Kidney epithelial cell (primary cell): ENCODE measurements at regions not wholly inside any gene's neighbourhood (a gene's known extent, or its start where the extent isn't known, plus 50 kb on each side); places are given as distances from the start of the nearest gene placed in this dataset.

ENCODE experiments used
- DNase-seq: peaks from one replicate; pipeline ENCODE4 v3.0.0-alpha.2; 2010; ENCODE audit warnings: low read depth
- H3K27me3 ChIP-seq: 2 replicates; pipeline ENCODE4 v1.6.0; 2011; ENCODE audit warnings: low read length; ENCODE audit not compliant: control insufficient read depth, insufficient read depth
- H3K36me3 ChIP-seq: 2 replicates; pipeline ENCODE4 v1.5.1; 2011; ENCODE audit warnings: low read length; ENCODE audit not compliant: control insufficient read depth, insufficient read depth
- H3K4me3 ChIP-seq: 2 replicates; pipeline ENCODE4 v1.5.1; 2011; ENCODE audit warnings: low read depth, mild to moderate bottlenecking, control low read depth, low read length
- TF ChIP-seq, protein P1 (sequence below): IDR thresholded peaks from 2 replicates; pipeline ENCODE4 v1.5.1; 2011; ENCODE audit warnings: mild to moderate bottlenecking, moderate library complexity, low read length, control low read depth, inconsistent platforms; ENCODE audit not compliant: insufficient read depth, poor library complexity, severe bottlenecking

DNA sequence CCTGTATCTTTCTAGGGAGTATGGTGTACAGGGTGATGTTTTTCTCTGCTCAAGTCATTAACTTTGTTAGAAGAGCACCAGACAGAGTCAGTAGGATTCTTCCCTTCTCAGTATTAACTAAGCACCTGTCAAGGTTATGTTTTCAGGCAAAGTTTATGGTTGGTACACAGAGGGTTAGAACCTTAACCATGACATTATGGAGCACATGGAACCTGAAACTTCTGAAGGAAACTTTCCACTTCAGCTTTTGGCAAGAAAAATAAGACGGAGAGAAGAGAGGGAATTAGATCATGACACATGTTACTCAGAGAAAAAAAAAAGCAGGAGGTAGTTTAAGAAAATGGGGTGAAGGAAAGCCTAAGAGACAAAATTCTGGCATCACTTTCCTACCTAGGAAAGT is 112.9 kb upstream of the PDE7B start:
- TF ChIP-seq, protein P1, sequence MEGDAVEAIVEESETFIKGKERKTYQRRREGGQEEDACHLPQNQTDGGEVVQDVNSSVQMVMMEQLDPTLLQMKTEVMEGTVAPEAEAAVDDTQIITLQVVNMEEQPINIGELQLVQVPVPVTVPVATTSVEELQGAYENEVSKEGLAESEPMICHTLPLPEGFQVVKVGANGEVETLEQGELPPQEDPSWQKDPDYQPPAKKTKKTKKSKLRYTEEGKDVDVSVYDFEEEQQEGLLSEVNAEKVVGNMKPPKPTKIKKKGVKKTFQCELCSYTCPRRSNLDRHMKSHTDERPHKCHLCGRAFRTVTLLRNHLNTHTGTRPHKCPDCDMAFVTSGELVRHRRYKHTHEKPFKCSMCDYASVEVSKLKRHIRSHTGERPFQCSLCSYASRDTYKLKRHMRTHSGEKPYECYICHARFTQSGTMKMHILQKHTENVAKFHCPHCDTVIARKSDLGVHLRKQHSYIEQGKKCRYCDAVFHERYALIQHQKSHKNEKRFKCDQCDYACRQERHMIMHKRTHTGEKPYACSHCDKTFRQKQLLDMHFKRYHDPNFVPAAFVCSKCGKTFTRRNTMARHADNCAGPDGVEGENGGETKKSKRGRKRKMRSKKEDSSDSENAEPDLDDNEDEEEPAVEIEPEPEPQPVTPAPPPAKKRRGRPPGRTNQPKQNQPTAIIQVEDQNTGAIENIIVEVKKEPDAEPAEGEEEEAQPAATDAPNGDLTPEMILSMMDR: no peak
- no peak overlapping the region for H3K4me3 ChIP-seq
- no peaks in the 10 kb centered on the region for H3K36me3 ChIP-seq
- DNase-seq: no peak
- no peaks in the 10 kb centered on the region for H3K27me3 ChIP-seq

DNA sequence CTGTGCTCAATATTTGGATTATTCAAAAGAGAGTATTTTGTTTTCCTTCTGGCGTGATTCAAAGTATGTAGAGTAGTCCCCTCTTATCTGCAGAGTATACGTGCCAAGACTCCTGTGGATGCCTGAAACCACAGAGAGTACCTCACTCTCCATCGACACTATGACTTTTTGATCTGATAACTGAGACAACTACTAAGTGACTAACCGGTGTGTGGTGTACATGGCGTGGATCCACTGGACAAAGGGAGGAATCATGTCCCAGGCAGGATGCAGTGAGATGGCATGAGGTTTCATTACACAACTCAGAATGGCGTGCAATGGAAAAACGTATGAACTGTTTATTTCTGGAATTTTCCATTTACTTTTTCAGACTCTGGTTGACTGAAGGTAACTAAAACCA is 112.2 kb upstream of the PDE7B start:
- no peak for DNase-seq
- no peaks in the 10 kb centered on the region for H3K36me3 ChIP-seq
- no peaks in the 10 kb centered on the region for H3K27me3 ChIP-seq
- TF ChIP-seq, protein P1: no peak
- H3K4me3 ChIP-seq: no peak overlapping the region

DNA sequence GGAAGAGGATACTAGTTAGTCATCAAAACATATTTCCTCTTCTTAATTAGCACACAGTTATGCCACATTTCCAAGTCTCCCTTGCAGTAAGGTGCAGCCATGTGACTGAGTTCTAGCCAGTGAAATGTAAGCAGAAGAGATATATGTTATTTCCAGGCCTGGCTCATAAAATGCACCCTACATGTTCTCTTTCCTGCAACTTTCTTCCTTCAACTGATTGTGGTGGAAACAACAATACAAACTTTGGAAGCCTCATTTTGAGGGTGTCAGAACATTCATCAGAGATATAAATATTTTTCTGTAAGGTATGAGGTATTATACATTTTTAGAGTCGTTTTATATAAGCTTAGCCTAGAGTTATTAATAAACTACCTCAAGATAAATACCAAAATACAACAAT is 110.9 kb upstream of the PDE7B start:
- H3K36me3 ChIP-seq: no peaks in the 10 kb centered on the region
- no peak for DNase-seq
- no peaks in the 10 kb centered on the region for H3K27me3 ChIP-seq
- TF ChIP-seq, protein P1: no peak
- no peak overlapping the region for H3K4me3 ChIP-seq

DNA sequence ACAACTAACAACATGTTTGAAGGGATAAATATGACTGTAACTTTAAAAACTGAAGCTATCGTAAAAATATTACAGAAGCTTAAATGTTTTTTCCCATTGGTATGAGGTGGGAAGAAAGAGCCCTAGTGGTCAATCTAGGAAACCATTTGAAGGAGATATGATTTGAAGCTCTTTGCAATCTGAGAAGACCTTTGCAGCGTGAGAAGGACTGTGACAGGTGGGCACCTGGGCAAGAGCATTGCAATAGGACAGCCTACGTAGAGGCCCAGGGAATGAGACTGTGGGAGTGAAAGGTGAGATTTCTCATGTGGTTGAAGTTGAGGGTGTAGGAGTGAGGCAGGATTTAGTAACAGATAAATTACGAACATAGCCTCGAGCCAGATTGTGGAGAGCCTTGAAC is 108.0 kb upstream of the PDE7B start:
- Histone ChIP-seq H3K27me3 (no peaks in the 10 kb centered on the region), H3K4me3 (no peak overlapping the region), H3K36me3 (no peaks in the 10 kb centered on the region)
- DNase-seq: no peak
- TF ChIP-seq, protein P1: no peak

DNA sequence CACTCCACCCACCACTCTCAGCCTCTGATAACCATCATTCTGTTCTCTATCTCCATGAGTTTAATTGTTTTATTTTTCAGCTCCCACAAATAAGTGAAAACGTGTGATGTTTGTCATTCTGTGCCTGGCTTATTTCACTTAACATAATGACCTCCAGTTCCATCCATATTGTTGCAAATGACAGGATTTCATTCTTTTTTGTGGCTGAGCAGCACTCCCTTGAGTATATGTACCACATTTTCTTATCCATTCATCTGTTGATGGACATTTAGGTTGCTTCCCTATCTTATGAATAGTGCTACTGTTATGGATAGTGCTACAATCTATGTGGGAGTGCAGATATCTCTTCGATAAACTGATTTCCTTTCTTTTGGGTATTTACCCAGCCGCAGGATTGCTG is 103.3 kb upstream of the PDE7B start:
- Histone ChIP-seq H3K36me3 (no peaks in the 10 kb centered on the region), H3K4me3 (no peak overlapping the region), H3K27me3 (no peaks in the 10 kb centered on the region)
- DNase-seq: no peak
- TF ChIP-seq, protein P1: no peak

DNA sequence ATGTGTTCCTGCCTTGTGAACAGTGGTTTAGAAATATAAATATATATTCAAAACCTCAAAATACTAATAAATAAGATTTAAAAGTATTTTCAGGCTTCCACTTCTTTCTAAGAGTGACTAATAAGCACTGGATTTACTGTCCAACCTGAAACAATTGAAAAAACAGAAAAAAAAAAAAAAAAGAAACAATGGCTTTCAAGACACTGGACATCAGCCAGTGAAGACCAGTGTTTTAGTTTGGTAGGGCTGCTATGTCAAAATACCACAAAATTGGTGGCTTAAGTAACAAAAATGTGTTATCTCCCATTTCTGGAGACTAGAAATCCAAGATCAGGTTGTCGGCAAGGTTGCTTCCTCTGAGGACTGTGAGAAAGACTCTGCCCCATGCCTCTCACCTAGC is 101.4 kb upstream of the PDE7B start:
- TF ChIP-seq, protein P1: no peak
- H3K4me3 ChIP-seq: no peak overlapping the region
- no peaks in the 10 kb centered on the region for H3K27me3 ChIP-seq
- no peaks in the 10 kb centered on the region for H3K36me3 ChIP-seq
- no peak for DNase-seq
